NCI-H2196 (cell line): ENCODE measurements at regions not wholly inside any gene's neighbourhood (a gene's known extent, or its start where the extent isn't known, plus 50 kb on each side); places are given as distances from the start of the nearest gene placed in this dataset.
"Not testable (repeated sequence)": the region's sequence is repeated elsewhere in the genome, so short reads cannot be mapped to it uniquely, and the experiment has no call there.

Experiments used
- DNase-seq: peaks from one replicate; lab custom pipeline; 2025; ENCODE audit not compliant: unreplicated experiment; lab: John Stamatoyannopoulos, UW

DNA sequence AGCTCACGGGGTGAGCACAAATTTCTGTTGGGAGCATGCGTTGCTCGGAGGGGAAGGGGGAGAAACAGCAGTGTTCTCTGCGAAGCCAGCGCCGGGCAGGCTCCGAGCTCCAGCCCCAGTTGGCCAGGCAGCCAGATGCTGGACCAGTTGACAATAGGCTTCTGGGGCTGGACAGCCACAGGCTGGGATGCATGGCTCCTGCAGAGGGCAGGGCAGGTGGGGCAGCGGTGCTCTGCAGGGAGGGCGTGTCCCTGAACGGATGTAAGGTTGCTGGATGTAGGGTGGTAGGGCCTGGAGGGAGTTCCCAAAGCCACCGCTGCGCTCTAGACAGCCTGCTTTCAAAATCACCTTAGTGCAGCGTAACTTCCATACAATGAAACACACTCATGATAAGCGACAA, 574.9 kb downstream of the GLRX3 start:
- DNase-seq, result no peak

- DNase-seq, result no peak
Measured at GRCh38 chr10:130713135-130713534, 576.9 kb downstream of the GLRX3 start.

DNA sequence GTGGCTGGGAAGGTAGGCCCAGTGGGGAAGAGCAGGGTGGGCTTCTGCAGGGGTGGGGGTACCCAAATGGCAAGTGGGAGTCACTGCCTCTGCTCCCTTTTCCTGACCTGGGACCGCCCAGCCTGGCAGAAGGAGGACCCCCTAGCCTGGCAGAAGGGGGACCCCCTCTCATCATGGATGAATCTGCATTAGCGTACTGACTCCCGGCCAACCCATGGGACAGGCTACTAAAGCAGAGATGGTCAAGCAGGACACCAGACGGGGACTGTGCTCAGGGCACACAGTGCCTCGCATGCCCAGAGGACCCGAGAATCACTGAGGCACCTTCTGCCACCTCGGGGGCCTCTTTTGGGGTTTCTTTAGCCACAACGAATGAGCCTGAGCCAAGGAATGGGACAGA, 577.5 kb downstream of the GLRX3 start:
- DNase-seq, result no peak

GRCh38 chr10:130714742-130715467, 578.7 kb downstream of the GLRX3 start:
- no peak for DNase-seq

DNA sequence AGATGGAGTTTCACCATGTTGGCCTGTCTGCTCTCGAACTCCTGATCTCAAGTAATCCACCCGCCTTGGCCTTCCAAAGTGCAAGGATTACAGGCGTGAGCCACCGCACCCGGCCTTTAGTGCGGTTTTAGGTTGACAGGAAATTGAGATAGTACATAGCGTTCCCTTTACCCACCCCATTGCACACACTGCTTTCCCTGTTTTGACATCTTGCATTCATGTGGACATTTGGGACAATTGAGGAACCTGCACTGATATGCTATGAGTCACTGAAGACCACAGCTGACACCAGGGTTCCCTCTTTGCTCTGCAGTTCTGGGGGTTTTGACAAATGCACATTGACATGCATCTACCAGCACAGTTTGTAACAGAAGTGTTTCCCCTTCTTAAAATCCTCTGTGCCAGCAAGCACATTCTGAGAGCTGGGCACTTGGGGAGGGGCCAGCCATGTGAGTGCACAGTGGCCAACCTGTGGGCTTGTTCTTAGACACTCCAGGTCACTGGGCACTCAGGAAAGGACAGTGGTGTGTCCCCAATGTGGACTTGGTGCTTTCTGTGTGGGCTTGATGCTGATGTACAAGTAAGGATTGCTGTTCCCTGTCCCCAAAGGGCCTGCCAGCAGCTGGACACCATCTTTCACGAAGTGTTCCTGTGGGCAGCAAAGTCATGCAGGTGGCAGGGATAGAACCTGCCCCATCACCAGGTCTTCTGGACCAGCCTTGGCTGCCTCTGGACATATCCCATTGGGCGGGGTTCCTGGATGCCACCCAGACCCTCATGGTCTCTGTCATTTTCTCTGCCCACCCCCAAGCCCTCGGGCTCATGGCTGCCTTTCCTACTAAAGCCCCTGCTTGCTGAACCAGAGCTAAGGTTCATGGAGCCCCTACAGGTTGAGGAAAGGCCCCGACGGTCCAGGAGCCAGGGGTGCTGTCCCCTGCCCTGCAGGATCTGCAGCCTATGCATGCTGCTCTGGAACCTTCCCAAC, 579.8 kb downstream of the GLRX3 start:
- no peak for DNase-seq

GRCh38 chr10:130717083-130717482, 580.9 kb downstream of the GLRX3 start:
- DNase-seq, result no peak

GRCh38 chr10:130718744-130719447, 582.7 kb downstream of the GLRX3 start:
- not testable (repeated sequence) for DNase-seq

DNA sequence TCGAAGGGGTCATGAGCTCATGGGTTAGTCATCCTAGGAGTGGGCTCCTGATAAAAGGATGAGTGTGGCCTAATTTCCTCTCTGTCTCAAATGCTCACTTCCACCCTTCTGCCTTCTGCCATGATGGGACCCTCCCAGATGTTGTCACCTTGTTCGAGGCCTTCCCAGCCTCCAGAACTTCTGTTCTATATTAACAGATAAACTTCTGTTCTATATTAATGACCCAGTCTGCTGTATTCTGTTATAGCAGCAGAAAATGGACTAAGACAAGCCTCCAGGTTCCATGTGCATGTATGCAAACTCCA, 583.2 kb downstream of the GLRX3 start:
- DNase-seq, result no peak

GRCh38 chr10:130720235-130720634, 584.0 kb downstream of the GLRX3 start:
- no peak for DNase-seq

- no peak for DNase-seq
Measured at GRCh38 chr10:130721971-130722370, 585.8 kb downstream of the GLRX3 start.

- no peak for DNase-seq
Measured at GRCh38 chr10:130723704-130724103, 587.5 kb downstream of the GLRX3 start.

DNA sequence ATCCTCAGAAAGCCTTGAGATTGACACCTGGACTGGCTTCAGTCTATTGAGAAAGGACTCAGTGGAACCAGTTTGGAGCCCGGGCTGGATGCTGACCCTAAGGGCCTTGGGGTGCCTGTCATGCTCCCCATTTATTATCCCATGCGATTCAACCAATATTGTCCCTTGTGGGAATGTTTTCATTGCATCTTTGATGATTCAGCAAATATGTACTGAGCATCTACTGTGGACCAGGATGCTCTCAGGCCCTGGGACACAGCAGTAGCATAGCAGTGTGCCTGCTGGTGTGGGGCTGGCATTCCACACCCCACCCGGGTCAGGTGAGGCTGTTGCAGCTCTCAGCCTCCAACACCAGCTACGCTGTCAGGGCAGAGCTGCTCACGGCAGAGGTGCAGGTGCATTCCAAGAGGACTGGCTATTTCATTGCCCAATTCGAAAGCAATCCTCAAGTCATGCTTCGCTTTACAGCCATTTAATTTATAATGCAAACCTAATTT, 586.0 kb downstream of the TCERG1L start:
- no peak for DNase-seq

GRCh38 chr10:130726996-130727725, 584.4 kb downstream of the TCERG1L start:
- DNase-seq, result no peak

GRCh38 chr10:130727766-130728490, 583.6 kb downstream of the TCERG1L start:
- DNase-seq, result no peak

DNA sequence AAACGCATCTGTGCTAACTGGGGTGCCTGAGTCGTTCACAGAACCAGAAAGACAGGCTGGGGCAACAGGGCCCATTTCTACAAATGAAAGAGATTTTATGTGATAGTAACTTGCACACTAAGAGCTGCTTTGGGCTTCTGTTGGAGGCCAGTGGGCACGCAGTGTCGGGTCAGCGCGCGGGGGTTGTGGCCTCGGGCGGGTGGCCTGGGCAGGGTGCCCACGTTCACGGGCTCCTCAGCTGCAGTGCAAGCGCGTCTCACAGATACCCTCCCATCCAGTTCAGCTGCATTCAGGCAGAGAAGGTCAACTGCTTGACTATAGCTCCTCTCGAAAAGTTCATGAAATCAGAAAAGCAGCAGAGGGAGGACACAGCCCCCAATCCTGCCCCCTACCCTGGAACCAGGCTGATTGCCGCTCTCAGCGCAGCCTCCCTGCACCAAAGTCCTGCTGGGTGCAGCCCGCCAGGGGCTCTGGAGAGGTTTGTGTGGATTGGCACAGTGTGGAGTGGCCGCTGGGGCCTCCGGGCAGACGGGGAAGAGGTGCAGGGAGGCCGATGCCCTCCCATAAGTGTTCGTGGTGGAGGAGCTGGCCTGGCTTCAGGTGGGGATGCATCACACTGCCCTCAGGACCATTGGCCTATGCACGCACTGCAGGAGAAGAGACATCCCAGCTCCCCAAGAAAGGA, 582.8 kb downstream of the TCERG1L start:
- no peak for DNase-seq

GRCh38 chr10:130729876-130730275, 581.6 kb downstream of the TCERG1L start:
- no peak for DNase-seq

- no peak for DNase-seq
Measured at GRCh38 chr10:130737186-130737585, 574.3 kb downstream of the TCERG1L start.

DNA sequence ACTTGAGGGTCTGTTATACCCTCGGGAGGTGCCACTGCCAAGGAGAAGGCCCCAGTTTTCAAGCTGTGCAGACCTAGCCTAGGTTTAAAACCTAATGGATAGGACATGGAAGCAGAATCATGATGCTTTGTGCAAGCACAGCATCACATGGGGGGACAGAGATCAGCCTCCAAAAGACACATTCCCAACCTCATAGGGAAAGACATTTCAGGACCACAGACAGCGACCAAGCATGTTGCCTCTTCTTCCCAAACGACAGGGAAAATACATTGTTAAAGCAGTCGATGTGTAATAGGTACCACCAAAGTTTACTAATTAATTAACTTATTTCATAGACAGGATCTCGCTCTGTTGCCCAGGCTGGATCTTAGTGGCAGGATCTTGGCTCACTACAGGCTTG, 573.9 kb downstream of the TCERG1L start:
- DNase-seq, result no peak

DNA sequence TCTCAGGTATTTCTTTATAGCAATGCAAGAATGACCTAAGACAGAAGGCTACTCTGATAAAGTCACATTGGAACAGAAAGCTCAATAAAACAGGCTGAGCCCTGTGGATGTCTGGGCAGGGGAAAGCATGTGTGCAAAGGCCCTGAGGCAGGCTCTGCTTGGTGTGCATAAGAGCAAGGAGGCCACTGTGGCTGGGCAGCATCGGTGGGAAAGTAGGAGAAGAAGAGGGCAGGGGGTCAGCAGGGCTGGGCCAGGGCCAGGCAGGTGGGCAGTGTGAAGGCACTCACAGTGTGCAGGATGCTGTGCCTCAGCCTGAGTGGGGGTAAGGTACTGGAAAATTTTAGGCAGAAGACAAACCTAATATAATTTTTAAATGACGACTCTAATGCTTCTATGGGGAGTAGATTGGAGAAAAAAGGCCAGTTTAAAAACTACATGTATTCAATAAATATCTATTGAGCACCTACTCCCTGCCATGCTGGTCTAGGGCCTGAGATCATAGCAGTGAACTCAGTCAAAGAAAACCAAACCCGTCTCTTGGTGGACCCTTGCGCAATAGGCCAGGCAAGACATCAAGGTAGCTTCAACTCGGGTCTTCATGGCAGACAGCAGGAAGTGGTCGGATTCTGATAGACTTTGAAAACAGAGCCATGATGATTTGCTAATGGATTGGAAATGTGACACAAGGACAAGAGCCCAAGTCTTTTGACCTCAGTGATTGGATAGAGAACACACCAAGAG, 572.3 kb downstream of the TCERG1L start:
- DNase-seq, result no peak
